Ovary (tissue), 7 donors: ENCODE measurements at regions not wholly inside any gene's neighbourhood (a gene's known extent, or its start where the extent isn't known, plus 50 kb on each side); places are given as distances from the start of the nearest gene placed in this dataset.

Experiments
- DNase-seq, 5 donors: peaks; one replicate each; pipeline ENCODE4 v3.0.0-alpha.2; 2019 to 2020
- H3K27ac ChIP-seq, 2 donors: fragments of 200-600 bp; one replicate each; pipeline versions ENCODE4 v1.5.1 to v1.8.0; 2019 to 2022
- H3K27me3 ChIP-seq: fragments of 200-600 bp; one replicate; pipeline ENCODE4 v1.8.0; 2022
- H3K36me3 ChIP-seq: fragments of 200-600 bp; sonication (generic); one replicate; pipeline ENCODE4 v1.5.1; 2019
- H3K4me1 ChIP-seq: one replicate; pipeline ENCODE4 v1.8.1; 2013; ENCODE audit warnings: mild to moderate bottlenecking, moderate library complexity; ENCODE audit not compliant: insufficient read depth
- H3K4me3 ChIP-seq: fragments of 200-600 bp; sonication (generic); one replicate; pipeline ENCODE4 v1.5.1; 2017
- H3K9me3 ChIP-seq, 2 donors: fragments of 200-600 bp in 1 of 2; sonication (generic) in 1 of 2; one replicate each; pipeline versions ENCODE4 v1.5.1 to v1.8.1; 2013 to 2019; ENCODE audit warnings: mild to moderate bottlenecking in 1 of 2, moderate library complexity in 1 of 2
- EP300 ChIP-seq: sonication (generic); formaldehyde crosslinking; IDR thresholded peaks from one replicate; pipeline ENCODE4 v1.6.1; 2017; ENCODE audit warnings: antibody characterized with exemption
- POLR2A ChIP-seq: fragments of 450-650 bp; IDR thresholded peaks from one replicate; pipeline ENCODE4 v1.6.1; 2017; ENCODE audit warnings: antibody characterized with exemption, mild to moderate bottlenecking, moderate library complexity
- WGBS, 3 donors: extraction: QIAGEN DNeasy Blood & Tissue Kit in 1 of 3; methylation state at CpG; one replicate each; pipeline versions ENCODE4 v1.1.5 to v1.1.7; 2013 to 2017; 5-methylcytosine and 5-hydroxymethylcytosine counted together
- intact Hi-C, 4 donors: fragments of 100-400 bp; cut with DNase I; formaldehyde crosslinking; loops; one replicate each; pipeline versions ENCODE4 v1.11.0 to v1.15.1; 2022 to 2023
- TF ChIP-seq, protein P1 (sequence below), 3 donors: fragments of 450-650 bp in 2 of 3; fragments of 200-600 bp in 1 of 3; IDR thresholded peaks; one replicate each; pipeline versions ENCODE4 v1.5.1 to v1.8.0; 2016 to 2022; ENCODE audit warnings: antibody characterized with exemption in 3 of 3, mild to moderate bottlenecking in 1 of 3
- donor health status: DM: no; HTN: no; CAD: no; lungs with moderate emphysema.
- donor health status: DM: no; HTN: no; CAD: no.
- donor health status: Bipolar disorder and iron deficiency.
- donor health status: DM: no; HTN: no; CAD: no.
- donor health status: DM: yes; HTN: yes; CAD: no.

- H3K4me3 ChIP-seq: no peak overlapping the region
- no peak overlapping the region for H3K27ac ChIP-seq
- no peaks in the 10 kb centered on the region for H3K36me3 ChIP-seq
- no peaks in the 10 kb centered on the region for H3K4me1 ChIP-seq
- TF ChIP-seq EP300 (no peak), POLR2A (no peak)
- TF ChIP-seq, protein P1, sequence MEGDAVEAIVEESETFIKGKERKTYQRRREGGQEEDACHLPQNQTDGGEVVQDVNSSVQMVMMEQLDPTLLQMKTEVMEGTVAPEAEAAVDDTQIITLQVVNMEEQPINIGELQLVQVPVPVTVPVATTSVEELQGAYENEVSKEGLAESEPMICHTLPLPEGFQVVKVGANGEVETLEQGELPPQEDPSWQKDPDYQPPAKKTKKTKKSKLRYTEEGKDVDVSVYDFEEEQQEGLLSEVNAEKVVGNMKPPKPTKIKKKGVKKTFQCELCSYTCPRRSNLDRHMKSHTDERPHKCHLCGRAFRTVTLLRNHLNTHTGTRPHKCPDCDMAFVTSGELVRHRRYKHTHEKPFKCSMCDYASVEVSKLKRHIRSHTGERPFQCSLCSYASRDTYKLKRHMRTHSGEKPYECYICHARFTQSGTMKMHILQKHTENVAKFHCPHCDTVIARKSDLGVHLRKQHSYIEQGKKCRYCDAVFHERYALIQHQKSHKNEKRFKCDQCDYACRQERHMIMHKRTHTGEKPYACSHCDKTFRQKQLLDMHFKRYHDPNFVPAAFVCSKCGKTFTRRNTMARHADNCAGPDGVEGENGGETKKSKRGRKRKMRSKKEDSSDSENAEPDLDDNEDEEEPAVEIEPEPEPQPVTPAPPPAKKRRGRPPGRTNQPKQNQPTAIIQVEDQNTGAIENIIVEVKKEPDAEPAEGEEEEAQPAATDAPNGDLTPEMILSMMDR (IDR thresholded peaks at IDR 0.05): no peak
- no peak for DNase-seq
- intact Hi-C loops: no loop called here
- H3K27me3 ChIP-seq: no peaks in the 10 kb centered on the region
- WGBS, 3 donors: 87 to 93% (median 90%) methylated on average over 3 of the region's 3 CpGs
- no peaks in the 10 kb centered on the region for H3K9me3 ChIP-seq
Measured at GRCh38 chr9:20082406-20082805, 293.6 kb upstream of the SLC24A2 start.

DNA sequence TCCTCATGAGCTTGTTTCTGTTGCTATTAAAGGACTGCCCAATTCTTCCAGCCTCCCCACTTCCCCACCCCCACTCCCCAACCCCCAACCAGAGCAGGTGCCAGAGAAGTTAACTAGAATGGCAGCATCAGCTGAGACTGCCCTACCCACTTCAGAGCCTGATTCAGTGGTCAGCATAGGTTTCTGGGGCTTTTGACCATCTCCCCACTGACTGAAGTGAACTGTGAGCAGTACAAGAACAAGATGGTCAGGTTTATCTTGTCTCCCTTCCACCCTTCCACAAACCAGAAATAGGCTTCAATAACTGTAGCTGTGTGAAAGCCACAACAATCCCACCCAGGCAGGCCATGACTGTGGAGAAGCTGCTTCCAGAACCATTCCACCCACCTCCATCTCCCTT is 289.4 kb upstream of the SLC24A2 start:
- H3K4me3 ChIP-seq: no peak overlapping the region
- DNase-seq: no peak
- H3K9me3 ChIP-seq: no peaks in the 10 kb centered on the region
- no peaks in the 10 kb centered on the region for H3K27me3 ChIP-seq
- H3K4me1 ChIP-seq: no peaks in the 10 kb centered on the region
- TF ChIP-seq POLR2A (no peak), EP300 (no peak)
- TF ChIP-seq, protein P1 (IDR thresholded peaks at IDR 0.05): no peak
- intact Hi-C loops: no loop called here
- H3K27ac ChIP-seq: no peak overlapping the region
- no peaks in the 10 kb centered on the region for H3K36me3 ChIP-seq

DNA sequence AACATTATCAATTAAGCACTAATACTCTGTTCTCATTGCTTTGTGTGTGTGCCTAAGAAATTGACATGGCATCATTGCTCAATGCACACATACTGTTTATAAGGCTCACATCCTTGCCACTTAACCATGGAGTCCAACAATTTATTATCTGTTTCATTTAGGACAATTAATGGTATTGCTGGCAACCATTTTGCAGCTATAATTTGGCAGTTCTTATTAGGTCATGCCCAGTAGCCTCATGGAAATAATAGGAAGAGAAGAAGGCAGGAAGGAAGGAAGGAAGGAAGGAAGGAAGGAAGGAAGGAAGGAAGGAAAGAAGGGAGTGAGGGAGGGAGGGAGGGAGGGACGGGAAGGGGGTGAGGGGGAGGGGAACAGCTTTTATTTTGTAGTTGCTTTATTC is 285.5 kb upstream of the SLC24A2 start:
- no peaks in the 10 kb centered on the region for H3K4me1 ChIP-seq
- H3K27ac ChIP-seq: no peak overlapping the region
- no peak overlapping the region for H3K4me3 ChIP-seq
- 20 to 48% (median 41%) methylated on average over 1 of the region's 1 CpG for WGBS, 3 donors
- no peaks in the 10 kb centered on the region for H3K36me3 ChIP-seq
- intact Hi-C loops: no loop called here
- TF ChIP-seq POLR2A: no peak
- TF ChIP-seq EP300: no peak
- TF ChIP-seq, protein P1 (IDR thresholded peaks at IDR 0.05): no peak
- no peaks in the 10 kb centered on the region for H3K9me3 ChIP-seq
- no peak for DNase-seq
- no peaks in the 10 kb centered on the region for H3K27me3 ChIP-seq

- WGBS, 3 donors: 79 to 85% (median 84%) methylated on average over 3 of the region's 3 CpGs
- H3K4me1 ChIP-seq: no peaks in the 10 kb centered on the region
- DNase-seq: no peak
- H3K27ac ChIP-seq: no peak overlapping the region
- H3K9me3 ChIP-seq: no peaks in the 10 kb centered on the region
- no peak for TF ChIP-seq EP300
- TF ChIP-seq POLR2A: no peak
- TF ChIP-seq, protein P1 (IDR thresholded peaks at IDR 0.05): no peak
- H3K27me3 ChIP-seq: no peaks in the 10 kb centered on the region
- intact Hi-C loops: no loop called here
- H3K4me3 ChIP-seq: no peak overlapping the region
- H3K36me3 ChIP-seq: no peaks in the 10 kb centered on the region
Measured at GRCh38 chr9:20070336-20070735, 281.5 kb upstream of the SLC24A2 start.
